ENCODE measurements at regions not wholly inside any gene's neighbourhood (a gene's known extent, or its start where the extent isn't known, plus 50 kb on each side); places are given as distances from the start of the nearest gene placed in this dataset.

DNA sequence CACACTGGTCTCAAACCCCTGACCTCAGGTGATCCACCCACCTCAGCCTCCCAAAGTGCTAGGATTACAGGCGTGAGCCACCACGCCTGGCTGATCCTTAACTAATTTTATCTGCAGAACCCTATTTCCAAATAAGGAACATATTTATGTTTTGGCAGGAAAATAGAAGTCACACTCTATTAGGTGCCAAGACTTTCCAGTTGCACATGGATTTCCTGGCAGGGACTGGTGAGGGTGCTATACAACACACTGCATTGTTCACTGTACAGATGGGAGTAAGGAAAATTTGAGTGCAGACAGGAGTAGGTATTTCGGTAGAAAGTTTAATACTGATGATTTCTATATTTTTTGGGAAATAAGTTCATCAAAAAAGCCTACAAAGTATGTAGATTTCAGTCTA, 605.3 kb upstream of the B3GALT2 start:
- no peak for DNase-seq (ENCODE audit: low read depth)

DNA sequence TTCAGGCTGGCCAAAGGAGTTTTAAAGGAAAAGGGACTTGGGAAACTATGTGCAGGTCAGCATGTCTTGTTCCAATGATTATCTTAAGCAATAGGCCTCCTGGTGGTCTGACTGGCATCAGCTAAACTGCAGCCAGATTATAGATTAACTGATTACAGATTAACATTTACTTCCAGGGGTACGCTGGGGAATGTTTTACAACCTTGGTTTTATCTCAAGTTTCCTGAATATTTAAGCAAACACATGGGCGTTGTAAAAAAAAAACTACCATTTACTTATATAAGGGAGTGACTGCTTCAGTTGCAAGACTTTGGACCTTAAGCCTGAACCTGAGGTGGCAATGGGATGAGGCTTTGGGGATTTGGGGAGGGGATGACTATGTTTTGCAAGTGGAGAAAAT, 600.6 kb upstream of the B3GALT2 start:
- no peak for DNase-seq (ENCODE audit: low read depth)

DNA sequence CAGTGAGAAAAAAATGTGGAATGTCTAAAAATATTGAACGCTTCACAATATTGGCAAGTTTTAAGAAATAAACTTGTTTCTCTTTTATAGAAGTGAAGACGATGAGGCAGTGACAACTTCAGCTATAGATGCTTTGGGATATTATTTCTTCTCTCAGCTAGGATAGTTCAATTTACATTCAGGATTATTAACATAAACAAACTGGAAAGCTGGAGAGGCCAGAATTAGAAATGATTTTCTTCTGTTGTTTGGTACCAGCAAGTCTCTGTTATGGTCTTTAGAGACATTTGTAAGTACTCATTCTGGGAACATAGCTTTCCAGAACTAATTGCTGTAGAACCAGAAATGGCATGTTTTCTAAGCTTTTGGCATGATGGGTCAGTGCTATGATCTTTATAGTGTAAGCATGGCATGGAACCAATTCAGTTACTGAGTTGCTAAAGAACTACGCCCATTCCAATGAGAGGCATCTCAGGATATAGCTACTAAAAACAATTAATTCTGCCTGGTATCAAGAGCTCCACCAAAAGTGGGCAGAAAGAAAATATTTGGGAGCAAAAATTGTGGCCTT, 599.5 kb upstream of the B3GALT2 start:
- no peak for DNase-seq (ENCODE audit: low read depth)

DNA sequence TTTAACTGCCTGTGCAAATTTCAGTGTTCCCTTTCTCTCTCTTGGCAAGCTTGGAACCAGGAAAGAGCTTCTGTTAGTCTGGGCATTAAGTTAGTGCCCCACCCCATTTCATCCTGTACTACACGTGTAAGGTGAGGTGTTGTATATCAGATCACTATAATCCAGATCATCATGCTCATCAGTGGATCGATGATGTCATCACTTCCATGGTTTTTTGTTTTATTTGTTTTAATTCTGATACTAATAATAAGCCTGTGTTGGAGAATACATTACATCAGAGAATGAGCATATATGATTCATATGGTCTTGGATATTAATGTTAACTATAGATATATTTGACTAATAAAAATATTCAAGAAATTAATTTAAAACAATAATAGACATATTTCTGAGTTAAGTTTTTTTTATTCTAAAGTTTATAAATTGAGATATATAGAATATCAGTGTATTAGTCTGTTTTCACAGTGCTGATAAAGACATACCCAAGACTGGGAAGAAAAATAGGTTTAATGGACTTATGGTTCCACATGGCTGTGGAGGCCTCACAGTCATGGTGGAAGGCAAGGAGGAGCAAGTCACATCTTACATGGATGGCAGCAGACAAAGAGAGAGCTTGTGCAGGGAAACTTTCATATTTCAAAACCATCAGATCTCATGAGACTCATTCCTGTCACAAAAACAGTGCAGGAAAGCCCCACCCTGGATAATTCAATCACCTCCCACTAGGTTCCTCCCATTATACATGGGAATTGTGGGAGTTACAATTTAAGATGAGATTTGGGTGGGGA, 588.3 kb upstream of the B3GALT2 start:
- DNase-seq (ENCODE audit: low read depth), result no peak

DNA sequence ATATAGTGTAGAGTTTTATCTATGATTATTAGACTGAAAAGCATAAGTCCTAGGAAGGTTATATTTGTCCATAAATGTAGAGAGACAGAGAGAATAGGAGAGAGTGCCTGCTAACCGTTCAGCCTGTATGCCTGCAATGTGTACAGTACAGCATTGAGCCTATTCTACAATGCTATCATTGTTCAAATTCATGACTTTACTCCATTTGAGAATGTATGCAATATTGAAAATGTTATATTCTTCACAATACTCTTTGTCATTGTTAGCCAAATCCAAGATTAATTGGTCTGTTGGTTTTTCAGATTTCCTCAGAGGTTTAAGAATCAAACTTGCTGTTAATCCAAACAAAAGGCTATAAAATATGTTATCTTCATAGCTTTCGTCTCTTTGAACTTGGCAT, 585.2 kb upstream of the B3GALT2 start:
- DNase-seq (ENCODE audit: low read depth), result no peak

DNA sequence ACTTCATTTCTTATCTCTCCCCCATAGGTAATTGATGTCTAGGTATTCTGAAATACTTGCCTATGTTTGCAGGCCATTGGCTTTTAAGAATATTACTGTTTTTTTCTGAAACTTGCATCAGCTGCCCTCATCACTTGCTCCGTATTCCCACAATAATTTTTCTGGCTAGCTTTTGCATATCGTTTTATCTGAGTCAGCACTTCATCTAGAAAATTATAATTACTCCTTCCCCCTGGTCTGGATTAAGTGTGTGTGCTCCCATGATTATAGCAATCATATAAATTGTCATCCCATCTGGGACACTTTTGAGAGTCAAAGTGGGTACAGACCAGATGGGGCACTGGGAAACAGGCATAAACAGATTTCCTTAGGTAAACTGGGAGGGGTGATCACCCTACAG, 583.2 kb upstream of the B3GALT2 start:
- DNase-seq (ENCODE audit: low read depth), result no peak

DNA sequence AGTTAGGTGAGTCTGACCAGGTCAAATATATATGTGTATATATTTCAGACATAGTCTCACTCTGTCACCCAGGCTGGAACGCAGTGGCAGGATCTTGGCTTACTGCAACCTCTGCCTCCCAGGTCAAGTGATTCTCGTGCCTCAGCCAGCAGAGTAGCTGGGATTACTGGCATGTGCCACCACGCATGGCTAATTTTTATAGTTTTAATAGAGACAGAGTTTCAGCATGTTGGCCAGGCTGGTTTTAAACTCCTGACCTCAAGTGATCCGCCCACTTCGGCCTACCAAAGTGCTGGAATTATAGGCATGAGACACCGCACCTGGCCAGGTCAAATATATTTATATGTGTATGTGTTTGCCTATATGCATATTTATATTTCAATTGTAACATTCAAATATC, 581.5 kb upstream of the B3GALT2 start:
- DNase-seq (ENCODE audit: low read depth), result no peak

DNA sequence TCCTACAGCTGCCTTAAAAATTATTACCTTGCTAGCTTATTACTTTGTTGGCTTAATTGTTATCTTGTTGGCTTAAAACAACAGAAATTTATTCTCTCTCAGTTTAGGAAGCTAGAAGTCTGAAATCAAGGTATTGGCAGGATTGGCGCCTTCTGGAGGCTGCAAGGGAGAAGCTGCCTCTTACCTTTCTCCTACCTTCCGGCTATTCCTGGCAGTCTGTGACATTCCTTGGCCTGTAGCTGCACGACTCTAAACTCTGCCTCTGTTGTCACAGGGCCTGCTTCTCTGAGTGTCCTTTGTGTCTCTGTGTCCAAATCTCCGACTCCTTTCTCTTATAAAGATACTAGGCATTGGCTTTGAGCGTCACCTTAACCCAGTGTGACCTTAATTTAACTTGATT, 579.9 kb upstream of the B3GALT2 start:
- DNase-seq (ENCODE audit: low read depth), result no peak

DNA sequence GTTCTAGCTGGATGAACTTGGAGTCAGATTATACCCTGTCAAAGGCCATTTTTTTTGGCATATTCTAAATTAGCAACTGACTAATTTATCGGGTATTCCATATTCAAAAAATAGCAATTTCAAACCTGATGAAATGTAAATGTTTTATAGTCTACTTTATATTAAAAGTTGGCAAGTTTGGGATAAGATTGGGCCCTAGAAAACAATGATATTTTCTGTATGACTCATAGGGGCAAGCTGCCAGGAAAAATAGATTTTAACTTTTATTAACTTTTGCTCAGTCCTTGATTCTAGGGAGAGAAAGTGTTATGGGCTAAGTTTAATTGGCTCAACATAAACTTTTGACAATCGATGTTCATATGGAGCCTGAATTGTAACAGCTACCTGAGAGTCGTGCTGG, 576.9 kb upstream of the B3GALT2 start:
- DNase-seq (ENCODE audit: low read depth), result no peak

DNA sequence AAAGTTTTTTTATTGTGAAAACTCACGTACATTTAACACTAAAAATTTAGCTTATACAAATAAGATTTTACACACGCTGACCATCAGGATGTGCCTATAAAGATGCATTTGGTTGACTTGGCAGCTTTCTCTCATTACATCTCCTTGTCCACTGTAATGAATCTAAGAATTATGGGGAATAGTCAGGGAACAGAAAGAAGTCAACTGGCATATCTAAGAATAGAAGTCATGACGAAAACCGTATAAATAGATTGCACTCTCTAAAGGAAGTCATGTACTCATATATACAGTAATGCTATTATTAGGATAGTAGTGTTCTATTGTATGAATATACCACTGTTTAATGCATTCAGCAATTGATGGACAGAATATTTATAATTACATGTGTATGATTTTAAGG, 575.8 kb upstream of the B3GALT2 start:
- DNase-seq (ENCODE audit: low read depth), result no peak

DNA sequence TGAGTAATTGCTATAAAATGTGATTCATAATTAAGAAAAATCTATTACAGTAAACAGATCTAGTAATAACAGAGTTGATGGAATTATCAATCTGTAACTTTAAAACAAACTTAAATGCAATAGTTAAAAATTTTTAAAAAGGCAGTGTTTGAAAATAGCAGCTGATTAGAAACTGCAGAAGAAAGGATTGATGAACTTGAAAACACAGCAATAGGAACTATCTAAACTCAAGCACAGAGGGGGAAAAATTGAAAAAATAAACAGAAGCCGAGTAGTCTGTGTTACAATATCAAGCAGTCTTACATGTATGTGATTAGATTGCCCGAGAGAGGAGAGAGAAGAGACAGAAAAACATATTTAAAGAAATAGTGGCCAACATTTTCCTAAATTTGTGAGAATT, 569.0 kb upstream of the B3GALT2 start:
- DNase-seq (ENCODE audit: low read depth), result no peak

DNA sequence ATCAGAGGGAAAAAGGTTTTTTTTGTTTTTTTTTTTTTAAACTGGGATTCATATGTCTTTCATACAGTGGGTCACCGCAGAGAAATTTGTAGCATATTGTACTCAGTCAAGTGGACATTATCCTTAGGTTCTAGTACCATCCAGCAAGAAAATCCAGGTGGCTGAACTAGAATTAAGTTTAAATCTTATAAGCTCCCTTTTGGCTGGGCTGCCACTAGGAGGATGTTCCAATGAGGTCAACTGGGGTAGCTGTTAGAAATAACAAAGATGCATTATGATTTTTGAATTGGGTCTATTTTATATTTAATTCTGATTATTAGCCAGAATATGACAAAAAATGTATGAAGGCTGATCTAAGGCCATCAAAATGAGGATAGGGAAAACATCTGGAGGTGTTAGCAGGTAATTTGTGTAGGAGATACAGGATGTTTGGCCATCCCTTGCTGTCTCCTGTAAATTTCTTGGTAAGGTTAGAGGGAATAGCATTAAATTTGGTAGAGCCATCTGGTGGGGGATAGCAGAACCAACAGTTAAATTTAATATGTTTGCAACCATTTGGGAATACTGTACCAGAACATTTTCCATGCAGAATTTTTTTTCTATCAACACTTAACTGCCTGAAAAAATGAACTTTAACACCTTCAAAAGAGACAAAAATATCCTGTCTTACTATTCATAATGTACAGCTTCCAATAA, 568.5 kb upstream of the B3GALT2 start:
- DNase-seq (ENCODE audit: low read depth), result no peak

DNA sequence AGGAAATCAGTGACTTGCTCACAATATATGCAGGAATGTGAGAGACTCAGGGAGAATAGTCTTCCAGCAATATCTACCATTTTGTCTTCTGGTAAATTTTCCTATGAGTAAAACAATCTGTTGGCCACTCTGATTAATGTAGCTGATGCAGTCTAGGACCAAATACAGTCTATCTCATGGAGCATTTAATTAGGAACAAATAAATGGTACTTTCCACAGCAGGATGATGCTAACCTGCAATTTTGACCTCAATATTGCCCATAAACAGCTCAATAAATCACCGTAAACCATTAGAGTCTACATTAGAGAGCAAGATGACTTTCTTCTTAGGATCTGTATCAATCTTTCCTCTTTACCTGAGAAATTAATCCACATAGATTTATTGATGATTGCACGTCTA, 567.7 kb upstream of the B3GALT2 start:
- no peak for DNase-seq (ENCODE audit: low read depth)

DNA sequence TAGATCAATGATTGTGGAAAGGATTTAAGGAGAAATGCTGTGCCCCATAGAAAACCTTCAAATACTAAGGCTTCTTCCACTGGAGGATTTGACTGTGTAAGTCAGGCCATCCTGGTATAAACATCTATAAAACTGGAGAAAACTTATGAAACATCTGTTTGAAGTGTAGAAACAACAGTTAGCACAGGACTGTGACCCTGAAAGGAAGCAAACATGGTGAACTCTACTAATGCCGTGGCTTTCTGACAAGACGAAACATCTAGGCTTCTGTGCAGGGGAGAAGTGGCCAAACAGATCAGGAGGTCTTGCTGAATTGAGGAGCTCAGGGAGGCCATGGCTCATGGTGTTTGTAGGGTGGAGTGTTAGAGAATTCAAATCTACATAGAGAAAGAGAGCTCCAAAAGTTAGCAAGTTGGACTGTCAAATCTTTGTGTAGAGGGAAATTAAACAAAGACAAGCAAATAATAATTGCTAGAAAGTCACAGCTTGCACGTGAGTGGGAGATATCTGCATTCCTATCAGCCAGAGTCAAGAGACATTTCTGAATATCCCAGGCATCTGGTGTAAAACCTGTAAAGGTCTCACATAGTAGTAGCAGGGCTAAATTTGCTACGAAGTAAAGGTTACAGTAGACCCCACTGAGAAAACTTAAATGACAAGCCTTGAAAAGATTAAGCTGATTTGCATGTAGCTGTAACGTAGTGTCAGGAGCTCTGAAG, 566.8 kb upstream of the B3GALT2 start:
- no peak for DNase-seq (ENCODE audit: low read depth)

DNA sequence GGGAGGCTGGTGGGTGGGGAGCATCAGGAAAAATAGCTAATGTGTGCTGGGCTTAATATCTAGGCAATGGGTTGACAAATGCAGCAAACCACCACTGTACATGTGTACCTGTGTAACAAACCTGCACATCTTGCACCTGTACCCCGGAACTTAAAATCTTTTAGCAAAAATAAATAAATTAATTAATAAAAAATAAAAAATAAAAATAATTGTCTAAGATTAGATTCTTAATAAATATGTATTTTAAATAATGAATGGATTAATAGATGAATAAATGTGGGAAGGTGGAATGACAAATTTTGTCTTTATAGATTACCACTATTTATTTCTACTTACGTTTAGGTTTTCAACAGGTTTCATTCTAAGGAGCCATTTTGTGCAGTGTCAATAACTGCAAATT, 563.5 kb upstream of the B3GALT2 start:
- no peak for DNase-seq (ENCODE audit: low read depth)

DNA sequence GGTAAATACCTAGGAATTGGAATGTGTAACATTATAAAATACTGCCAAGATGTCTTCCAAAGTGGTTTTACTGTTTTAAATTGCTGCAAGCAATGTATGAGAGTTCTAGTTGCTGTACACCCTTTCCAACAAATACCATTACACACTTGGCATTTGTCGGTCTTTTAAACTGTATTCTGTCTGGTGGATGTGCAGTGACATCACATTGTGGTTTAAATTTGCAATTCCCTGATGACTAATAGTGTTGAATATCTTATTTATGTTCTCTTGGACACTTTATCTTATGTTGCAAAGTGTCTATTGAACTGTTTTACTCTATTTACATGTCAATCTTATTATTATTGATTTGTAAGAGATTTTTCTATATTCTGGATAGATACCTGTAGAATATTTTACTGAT, 561.2 kb upstream of the B3GALT2 start:
- no peak for DNase-seq (ENCODE audit: low read depth)

DNA sequence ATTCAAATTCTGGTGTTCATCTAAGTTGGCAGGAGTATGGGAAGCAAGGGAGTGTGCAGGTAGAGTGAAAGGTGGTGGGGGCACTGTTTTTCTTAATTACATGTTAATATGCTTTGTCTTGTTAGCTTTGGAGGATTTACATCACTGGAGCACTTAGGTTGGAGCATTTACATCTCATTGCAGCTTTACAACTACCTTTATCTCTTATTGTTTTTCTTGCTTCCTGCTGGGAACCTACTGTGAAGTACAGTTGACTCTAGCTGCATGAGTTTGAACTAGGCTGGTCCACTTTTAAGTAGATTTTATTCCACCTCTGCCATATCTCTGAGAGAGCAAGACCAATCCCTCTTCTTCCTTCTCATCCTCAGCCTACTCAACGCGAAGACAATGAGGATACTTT, 554.8 kb upstream of the B3GALT2 start:
- no peak for DNase-seq (ENCODE audit: low read depth)

DNA sequence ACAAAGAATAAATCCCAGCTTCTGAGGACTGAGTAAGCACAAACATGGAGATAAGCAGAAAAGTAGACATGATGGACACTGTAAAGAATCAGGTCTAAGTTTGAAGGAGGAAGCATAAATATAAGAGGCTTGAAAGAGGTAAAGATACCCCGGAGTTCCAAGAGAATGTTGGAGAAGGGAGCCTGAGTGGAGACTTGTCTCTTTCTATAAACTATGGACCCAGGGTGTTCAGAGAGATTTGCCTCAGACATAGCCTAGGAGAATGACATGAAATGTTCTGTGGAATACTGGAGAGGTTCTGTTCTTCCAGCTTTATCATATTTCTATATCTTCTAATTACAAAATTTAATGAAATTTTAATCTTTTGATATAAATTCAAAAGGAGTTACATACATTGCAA, 554.3 kb upstream of the B3GALT2 start:
- no peak for DNase-seq (ENCODE audit: low read depth)

DNA sequence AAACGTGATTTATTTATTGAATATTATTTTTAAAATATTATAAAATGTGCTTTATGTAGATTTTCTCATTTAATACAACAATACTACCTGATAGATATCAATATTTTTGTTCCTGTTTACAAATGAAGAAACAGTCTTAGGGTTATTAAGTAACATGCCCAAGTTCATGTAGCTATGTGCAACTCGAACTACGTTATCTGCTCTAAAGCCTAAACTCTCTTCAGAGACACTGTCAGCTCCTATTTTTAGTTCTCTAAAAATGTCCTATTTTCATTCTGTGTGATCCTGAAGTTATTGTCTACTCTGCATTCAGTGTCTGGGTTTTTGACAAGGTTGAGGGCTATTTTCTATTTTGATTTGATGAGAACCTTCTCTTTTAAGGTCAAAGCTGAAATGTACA, 550.1 kb upstream of the B3GALT2 start:
- DNase-seq (ENCODE audit: low read depth), result no peak

DNA sequence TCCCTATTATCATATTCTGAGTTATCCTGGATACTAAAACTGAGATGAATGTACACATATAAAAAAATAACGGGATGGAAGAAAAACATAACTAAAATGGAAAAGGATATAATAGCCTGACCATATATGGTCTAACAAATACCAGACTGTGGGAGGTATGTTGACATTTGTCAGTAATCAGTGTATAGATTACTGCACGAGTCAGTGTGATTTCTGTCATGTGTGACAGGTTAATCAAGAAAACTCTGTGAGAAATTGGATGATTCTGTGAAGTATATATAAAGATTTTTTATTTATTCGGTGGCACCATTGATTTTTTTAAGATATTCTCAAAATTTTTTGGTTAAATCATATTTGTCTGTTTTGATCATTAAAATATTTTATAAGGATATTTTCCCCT, 547.3 kb upstream of the B3GALT2 start:
- DNase-seq (ENCODE audit: low read depth), result no peak

DNA sequence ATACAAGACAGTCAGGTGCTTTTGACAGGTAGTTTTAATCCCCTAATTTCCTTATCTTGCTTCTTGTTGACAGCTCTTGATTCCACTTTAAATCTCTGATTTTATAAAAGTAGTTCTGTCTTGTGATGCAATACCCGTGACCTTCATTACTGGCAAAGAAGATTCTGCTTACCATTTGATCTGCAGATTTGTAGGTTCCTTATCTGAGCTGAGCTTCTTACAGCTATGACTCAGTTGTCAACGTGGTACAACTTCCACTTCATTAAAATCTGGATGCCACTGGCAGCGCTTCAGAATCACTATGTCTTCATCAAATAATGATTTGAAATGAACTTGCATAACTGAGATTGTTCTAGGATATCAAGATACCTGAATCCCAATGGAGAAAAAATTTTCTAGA, 543.6 kb upstream of the B3GALT2 start:
- no peak for DNase-seq (ENCODE audit: low read depth)

DNA sequence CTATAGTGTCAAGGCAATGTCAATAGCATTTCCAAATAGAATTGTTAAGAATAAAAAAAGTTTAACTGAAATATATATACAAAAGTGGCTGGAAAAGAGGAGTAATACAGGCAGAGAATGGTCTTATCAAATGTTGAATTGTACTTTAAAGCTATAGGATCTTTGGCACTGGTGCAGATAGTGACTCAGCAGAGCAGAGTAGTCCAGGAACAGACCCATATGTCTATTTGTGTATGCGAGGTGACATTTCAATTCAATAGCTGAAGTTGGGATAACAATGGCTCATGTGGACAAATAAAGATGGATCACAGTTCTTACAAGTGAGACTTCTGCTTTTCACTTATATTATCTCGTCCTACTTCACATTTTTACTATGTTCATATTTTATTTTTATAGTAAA, 543.0 kb upstream of the B3GALT2 start:
- no peak for DNase-seq (ENCODE audit: low read depth)

DNA sequence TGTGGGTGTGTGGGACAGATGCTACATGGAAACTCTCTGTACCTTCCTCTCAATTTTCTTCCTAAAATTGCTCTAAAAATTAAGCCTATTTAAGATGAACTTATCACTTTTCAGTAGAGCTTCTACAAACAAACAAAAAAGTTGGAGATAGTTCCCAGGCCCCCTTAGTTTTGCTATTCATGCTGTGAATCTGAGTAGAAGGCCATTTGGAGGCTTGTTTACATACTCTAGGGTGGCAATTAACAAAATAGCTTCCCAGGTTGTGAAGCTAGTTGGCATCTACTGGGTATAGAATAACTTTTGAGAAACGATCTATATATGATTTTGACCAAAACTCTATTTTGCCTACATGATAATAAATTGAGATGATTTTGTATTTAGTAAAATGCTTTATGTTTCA, 541.4 kb upstream of the B3GALT2 start:
- DNase-seq (ENCODE audit: low read depth), result no peak

Measured in stimulated activated CD8-positive, alpha-beta memory T cell treated with anti-CD3 and anti-CD28 coated beads, Interleukin-15, amount 100 ng/mL, for 1 hour (primary cell).